ENCODE measurements at regions not wholly inside any gene's neighbourhood (a gene's known extent, or its start where the extent isn't known, plus 50 kb on each side); places are given as distances from the start of the nearest gene placed in this dataset.
"Not testable (repeated sequence)": the region's sequence is repeated elsewhere in the genome, so short reads cannot be mapped to it uniquely, and the experiment has no call there.

GRCh38 chr1:188762166-188762743 lies 1715.4 kb downstream of the BRINP3 start:
- no peak for TF ChIP-seq CTCF (IDR thresholded peaks at IDR 0.05)
- ATAC-seq (ENCODE audit: low FRiP score) (no peak), DNase-seq (ENCODE audit: low spot score) (no peak)

GRCh38 chr1:188763541-188763940 lies 1714.1 kb downstream of the BRINP3 start:
- ATAC-seq (ENCODE audit: low FRiP score) (no peak), DNase-seq (ENCODE audit: low spot score) (no peak)
- no peak for TF ChIP-seq CTCF (IDR thresholded peaks at IDR 0.05)

- ATAC-seq (ENCODE audit: low FRiP score) (no peak), DNase-seq (ENCODE audit: low spot score) (no peak)
- no peak for TF ChIP-seq CTCF (IDR thresholded peaks at IDR 0.05)
Measured at GRCh38 chr1:188769181-188769580, 1708.5 kb downstream of the BRINP3 start.

GRCh38 chr1:188769936-188770335 lies 1707.7 kb downstream of the BRINP3 start:
- DNase-seq (ENCODE audit: low spot score) (no peak), ATAC-seq (ENCODE audit: low FRiP score) (no peak)
- TF ChIP-seq CTCF (IDR thresholded peaks at IDR 0.05) = no peak

- ATAC-seq (ENCODE audit: low FRiP score) = no peak
- no peak for DNase-seq (ENCODE audit: low spot score)
Measured at GRCh38 chr1:188778578-188778977, 1699.1 kb downstream of the BRINP3 start.

GRCh38 chr1:188782220-188782841 lies 1695.3 kb downstream of the BRINP3 start:
- DNase-seq (ENCODE audit: low spot score) = no peak
- ATAC-seq (ENCODE audit: low FRiP score) = no peak
- no peak for TF ChIP-seq CTCF (IDR thresholded peaks at IDR 0.05)

More at GRCh38 chr1:188778578-188778977, 1699.1 kb downstream of the BRINP3 start:
- TF ChIP-seq CTCF (IDR thresholded peaks at IDR 0.05) = no peak

- DNase-seq (ENCODE audit: low spot score) (no peak), ATAC-seq (ENCODE audit: low FRiP score) (no peak)
- TF ChIP-seq CTCF (IDR thresholded peaks at IDR 0.05) = no peak
Measured at GRCh38 chr1:188794969-188795368, 1682.7 kb downstream of the BRINP3 start.

- ATAC-seq (ENCODE audit: low FRiP score); DNase-seq (ENCODE audit: low spot score): not testable (repeated sequence)
Measured at GRCh38 chr1:188812153-188812552, 1665.5 kb downstream of the BRINP3 start.

- DNase-seq (ENCODE audit: low spot score); ATAC-seq (ENCODE audit: low FRiP score): not testable (repeated sequence)
Measured at GRCh38 chr1:188812836-188813573, 1664.7 kb downstream of the BRINP3 start.

All from omental fat pad (tissue), 3 donors.